ENCODE measurements at regions not wholly inside any gene's neighbourhood (a gene's known extent, or its start where the extent isn't known, plus 50 kb on each side); places are given as distances from the start of the nearest gene placed in this dataset.

GRCh38 chr14:34122081-34122480 is 171.2 kb upstream of the EGLN3 start:
- DNase-seq: no peak

GRCh38 chr14:34120185-34120977 is 169.5 kb upstream of the EGLN3 start:
- DNase-seq: no peak

DNA sequence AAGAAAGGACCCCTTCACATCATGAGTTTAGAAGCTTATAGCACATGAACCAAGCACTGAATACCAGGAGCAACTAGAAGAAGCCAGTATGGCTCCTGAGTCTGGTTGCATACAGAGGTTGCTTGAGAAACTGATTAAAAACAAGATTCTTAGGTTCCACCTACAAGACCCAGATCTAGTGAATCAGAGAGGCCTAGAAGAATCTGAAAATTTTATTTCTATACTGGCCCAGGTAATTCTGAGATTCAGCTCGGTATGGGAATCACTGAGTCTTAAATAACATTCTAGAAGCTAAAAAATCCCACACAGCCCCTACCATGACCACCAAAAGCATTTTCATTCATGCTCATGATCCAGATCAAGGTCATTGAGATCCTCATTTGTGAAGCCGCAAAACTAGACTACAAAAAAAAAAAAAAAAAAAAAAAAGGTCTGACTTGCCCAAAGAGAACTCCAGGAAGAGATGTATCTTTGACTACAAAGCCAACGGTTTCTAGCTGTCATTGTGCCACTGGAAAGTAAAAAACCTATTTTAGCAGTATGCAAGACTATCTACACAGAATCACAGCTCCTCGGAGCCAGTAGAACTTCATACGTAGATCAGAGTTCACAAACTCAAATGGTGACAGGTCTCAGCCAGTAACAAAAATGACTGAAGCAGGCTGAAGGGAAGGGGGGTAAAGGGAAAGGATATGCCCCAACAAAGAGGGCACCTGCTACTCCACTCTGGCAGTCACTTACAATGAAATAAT is 168.4 kb upstream of the EGLN3 start:
- no peak for DNase-seq

DNA sequence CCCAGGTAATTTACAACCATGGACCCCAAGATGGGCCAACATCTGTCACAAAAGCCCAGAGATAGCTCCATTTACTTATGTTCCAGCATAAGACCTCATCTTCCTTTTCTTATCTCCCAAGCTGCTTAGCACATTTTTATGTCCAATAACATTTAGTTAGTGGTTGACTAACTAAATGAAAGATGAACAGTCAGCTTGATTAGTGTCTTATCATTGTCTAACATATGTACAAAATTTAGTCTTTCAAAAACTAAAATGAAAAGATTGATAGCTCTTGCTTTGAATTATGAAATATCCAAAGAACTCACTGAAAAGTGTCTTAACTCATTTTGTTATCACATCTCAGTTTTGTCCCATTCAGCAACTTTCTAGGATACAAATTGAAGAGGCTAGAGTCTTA is 163.1 kb upstream of the EGLN3 start:
- DNase-seq: no peak

GRCh38 chr14:34113005-34113511 is 162.2 kb upstream of the EGLN3 start:
- no peak for DNase-seq

GRCh38 chr14:34111953-34112352 is 161.1 kb upstream of the EGLN3 start:
- no peak for DNase-seq

- DNase-seq: no peak
Observed at GRCh38 chr14:34111505-34111904, 160.6 kb upstream of the EGLN3 start.

- DNase-seq: no peak
Observed at GRCh38 chr14:34110531-34110930, 159.7 kb upstream of the EGLN3 start.

DNA sequence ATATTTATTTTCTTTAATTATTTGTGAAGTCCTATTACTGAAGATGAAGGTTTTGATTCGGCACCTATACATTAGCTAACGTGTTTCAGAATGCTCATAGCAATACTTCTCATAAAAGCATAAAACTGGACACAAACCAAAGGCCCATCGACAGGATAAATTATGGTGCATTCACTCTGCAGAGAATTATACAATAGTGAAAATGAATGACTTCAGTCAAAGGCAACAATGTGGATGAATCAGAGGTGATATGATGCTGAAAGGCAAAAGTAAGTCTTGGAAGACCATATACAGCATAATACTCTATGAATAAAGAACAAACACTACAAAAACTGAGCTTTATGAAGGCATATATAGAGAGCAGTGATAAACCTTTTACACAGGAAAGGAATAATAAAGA is 156.6 kb upstream of the EGLN3 start:
- DNase-seq: no peak

DNA sequence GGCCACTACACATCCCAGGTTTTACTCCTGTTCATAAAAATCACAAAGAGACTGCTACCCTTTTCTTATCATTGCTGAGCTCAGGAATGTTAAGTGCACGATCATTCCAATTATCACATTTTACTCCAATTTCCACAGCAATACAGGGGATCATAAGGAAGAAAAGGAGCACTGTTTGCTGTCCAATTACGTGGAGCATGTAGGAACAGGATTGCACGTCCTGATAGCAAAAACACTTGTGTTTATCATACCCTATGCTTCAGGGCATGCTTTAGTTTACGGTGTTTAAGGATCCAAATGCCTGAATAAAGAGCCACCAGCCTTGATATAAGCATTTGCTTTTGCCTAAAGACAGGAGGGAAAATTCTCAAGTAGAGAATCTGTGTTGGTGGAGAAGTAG is 155.4 kb upstream of the EGLN3 start:
- no peak for DNase-seq

GRCh38 chr14:34104489-34105397 is 153.9 kb upstream of the EGLN3 start:
- no peak for DNase-seq

DNA sequence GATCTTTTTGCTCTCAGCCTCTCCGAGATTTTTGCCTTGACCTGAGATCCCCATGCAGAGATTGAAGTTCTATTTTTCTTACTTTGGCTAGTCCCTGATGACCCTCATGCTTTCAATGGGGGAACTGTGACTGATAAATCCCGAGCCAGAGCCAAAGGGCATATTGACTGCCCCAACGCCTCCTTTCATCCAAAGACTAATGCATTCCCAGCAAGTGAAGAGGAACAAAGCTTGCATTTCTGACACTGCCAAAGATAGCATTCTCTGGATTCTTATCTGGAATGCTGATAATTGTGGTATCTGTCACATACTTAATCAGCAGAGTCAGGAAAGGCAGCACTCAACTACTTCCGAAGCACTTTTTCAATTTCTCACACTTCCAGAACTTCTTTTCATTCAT is 152.3 kb upstream of the EGLN3 start:
- no peak for DNase-seq

DNA sequence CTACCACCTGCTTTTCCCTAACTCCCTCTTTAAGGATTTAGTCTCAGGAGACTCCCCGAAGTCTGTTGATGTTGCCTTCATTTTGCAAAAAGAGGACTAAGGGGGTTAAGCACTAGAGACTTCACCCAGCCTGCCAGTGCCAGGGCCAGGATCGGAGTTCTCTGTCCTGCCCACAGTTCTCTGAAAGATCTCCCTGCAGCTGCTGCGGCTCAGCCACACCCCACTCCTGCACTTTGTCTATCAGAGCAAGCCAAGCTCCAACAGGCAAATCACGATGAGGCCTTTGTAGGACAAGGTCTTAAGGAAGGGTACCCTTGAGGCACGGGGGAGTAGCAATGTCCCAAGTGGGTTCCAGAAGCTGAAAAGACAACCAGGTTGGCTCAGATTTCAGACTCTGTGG is 148.8 kb upstream of the EGLN3 start:
- DNase-seq: no peak

- DNase-seq: no peak
Observed at GRCh38 chr14:34098985-34099349, 148.1 kb upstream of the EGLN3 start.

- peak; percentile 46 to 62 (median 48) for DNase-seq
Observed at GRCh38 chr14:34098045-34098984, 147.4 kb upstream of the EGLN3 start.

DNA sequence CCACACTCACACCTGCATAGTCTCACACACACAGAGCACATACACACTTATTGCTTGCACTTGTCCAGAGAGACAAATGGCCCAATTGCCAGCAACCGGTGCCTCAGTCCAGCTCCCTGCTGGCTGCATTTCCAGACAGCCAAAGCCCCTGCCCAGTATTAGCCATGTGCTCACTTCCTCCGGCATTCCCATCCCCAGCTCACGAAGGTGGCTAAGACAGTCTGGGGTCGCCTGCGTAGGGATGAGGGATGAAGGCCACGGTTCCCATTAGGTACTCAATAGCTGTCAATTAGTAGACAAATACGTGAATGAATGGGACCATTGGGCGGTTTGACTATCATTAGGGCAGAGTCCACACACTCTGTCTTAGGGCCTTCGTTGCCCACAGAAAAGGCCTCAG is 146.8 kb upstream of the EGLN3 start:
- DNase-seq: no peak

DNA sequence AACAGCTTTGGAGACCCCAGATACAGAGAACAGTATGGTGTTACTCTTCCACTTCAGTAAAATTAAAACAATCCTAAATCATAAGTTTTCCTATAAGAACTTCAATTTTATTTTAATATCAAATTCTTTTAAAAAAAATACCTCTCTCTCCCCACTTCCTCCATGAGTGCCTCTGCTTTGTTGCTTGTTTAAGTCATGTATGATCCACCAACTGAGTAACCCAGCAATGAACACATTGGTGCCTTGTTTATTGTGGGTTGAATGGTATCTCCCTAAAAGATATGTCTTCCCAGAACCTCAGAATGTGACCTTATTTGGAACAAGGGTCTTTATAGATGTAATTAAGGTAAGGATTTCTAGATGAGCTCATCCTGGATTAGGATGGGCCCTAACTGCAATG is 143.5 kb upstream of the EGLN3 start:
- DNase-seq: no peak

GRCh38 chr14:34093883-34094282 is 143.0 kb upstream of the EGLN3 start:
- no peak for DNase-seq

DNA sequence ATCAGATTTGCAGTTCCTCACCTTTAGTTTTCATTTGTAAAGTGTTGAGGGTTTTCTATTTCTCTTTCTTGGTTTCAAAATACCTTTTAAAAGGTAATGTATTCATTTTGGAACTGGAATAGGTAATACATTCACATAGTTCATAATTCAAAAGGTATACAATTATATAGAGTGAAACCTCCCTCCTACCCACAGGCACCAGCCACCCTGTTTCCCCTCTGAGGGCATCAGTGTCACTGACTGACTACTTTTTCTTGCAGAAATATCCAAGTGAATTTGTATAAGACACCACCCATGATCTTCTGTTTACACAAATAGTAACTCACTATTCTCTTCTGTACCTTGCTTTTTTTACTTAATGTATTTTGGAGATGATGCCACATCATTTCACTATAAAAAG is 139.6 kb upstream of the EGLN3 start:
- DNase-seq: no peak

DNA sequence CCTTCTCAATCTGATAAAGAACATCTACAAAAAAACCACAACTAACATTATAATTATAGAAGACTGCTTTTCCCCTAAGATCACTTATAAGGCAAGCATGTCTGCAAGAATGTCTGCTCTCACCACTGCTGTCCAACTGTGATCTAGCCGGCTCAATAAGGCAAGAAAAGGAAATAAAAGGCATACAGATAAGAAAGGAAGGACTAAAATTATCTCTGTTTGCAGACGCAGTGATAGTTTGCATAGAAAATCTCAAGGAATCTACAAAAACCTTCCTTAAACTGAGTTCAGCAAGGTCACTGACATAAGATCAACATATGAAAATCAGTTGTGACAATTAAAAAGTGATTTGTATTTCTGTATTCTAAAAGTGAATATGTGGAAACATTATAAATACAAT is 138.0 kb upstream of the EGLN3 start:
- DNase-seq: no peak

DNA sequence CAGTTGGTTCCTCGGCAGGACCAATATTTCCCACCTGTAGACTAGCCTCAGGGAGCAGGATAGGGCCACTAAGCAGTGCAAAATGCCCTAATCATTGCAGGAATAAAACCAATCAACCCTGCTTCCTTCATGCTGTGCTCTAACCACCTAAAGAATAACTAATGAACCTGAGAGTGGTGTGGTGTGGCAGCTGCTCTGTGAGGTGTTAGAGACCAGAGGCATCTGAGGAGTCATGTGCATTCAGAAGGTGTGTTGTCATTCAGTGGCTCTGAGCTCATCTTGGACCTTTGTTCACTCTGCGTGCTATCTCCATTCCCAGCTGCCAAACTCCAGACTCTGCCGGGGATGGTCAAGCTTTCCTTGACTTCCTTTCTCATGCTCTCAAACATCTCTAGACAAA is 136.7 kb upstream of the EGLN3 start:
- no peak for DNase-seq

GRCh38 chr14:34086223-34086757 is 135.4 kb upstream of the EGLN3 start:
- DNase-seq: no peak

Measured in suppressor macrophage treated with lipopolysaccharide for 1 hour (primary cell).